ENCODE measurements at regions not wholly inside any gene's neighbourhood (a gene's known extent, or its start where the extent isn't known, plus 50 kb on each side); places are given as distances from the start of the nearest gene placed in this dataset.

DNA sequence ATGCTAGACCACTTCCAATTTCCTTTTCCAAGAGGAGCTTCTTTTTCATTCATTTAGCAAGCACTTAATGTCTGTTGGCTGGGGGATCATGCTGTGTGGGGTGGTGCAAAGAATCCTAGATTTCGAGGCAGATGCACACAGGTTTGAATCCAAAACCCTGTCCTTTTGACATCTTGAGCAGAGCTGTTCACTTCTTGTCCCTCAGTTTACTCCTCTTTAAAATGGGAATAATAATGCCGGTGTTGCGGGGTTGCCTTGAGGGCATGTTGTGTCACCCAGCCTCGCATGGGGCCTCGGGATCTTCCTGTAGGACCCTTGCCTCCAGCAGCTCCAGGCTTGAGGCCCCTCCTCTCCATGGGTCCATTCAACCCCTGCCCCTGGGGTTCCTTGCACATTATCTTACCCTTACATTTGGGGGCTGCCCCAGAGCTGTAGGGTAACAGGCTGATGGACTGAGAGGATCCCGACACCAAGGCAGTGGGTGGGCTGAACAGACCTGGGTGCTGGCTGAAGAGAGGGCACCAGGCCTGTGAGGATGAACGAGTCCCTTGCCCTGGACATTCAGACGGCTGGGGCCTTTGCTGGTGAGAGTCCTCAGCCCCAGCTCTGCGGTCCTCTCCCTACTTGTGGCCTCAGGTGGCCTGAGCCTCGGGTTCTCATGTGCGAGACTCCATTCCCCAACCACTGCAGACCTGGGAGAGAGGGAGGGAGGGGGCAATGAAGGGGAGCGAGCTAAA, 145.8 kb downstream of the BARX1 start:
- Histone ChIP-seq H3K4me3 (replicated peaks; ENCODE audit: low read depth, low read length) (no peak overlapping the region), H3K27me3 (replicated peaks; ENCODE audit: control insufficient read depth, insufficient read depth, low read length) (no peaks in the 10 kb centered on the region; the same call in 1 of the 2 replicates), H3K36me3 (ENCODE audit: control insufficient read depth, insufficient read depth, low read length) (no peaks in the 10 kb centered on the region)
- no peak for DNase-seq (ENCODE audit: extremely low read depth, insufficient read length)
- TF ChIP-seq, protein P1, sequence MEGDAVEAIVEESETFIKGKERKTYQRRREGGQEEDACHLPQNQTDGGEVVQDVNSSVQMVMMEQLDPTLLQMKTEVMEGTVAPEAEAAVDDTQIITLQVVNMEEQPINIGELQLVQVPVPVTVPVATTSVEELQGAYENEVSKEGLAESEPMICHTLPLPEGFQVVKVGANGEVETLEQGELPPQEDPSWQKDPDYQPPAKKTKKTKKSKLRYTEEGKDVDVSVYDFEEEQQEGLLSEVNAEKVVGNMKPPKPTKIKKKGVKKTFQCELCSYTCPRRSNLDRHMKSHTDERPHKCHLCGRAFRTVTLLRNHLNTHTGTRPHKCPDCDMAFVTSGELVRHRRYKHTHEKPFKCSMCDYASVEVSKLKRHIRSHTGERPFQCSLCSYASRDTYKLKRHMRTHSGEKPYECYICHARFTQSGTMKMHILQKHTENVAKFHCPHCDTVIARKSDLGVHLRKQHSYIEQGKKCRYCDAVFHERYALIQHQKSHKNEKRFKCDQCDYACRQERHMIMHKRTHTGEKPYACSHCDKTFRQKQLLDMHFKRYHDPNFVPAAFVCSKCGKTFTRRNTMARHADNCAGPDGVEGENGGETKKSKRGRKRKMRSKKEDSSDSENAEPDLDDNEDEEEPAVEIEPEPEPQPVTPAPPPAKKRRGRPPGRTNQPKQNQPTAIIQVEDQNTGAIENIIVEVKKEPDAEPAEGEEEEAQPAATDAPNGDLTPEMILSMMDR (IDR thresholded peaks at IDR 0.05; ENCODE audit: insufficient read depth, low read length, poor library complexity, severe bottlenecking): no peak

DNA sequence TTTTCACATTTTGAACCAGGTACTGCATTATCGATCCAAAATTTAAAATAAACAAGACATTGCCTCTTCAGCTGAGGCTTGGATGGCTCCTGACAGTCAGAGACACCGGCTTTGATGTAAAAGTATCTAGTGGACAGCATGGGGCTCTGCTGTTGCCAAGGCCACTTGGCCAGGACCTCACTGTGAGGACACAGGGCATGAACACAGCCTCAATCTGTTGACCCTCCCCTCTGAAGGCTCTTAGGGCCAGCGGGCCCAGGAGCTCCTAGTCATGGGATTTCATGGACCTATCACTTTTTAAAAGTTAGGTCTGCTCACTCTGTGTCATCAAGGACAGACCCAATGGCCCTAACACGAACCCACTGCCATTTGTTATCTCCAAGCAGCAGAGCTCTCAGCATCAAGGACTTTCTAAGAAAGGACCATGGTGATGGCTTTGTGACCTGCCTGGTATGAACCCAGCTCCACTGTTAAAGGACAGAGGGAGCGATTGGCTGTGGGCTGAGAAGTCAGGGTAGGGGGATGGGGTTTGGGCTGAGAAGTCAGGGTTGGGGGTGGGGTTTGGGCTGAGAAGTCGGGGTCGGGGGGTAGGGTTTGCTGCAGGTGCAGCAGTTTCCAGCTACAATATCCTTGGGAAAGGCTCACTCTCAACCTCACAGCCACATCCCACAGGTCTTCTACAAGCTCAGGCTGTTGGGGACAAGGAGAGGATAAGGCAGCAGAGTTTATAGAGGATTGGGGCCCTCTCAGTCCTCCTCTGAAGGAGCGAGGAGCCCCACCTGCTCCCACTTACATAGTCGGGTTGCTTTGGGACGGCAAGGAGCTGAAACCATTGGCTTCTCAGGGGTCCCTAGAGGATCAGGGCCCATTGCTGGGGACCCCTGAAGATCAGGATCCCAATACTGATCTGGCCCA, 146.8 kb downstream of the BARX1 start:
- DNase-seq (ENCODE audit: extremely low read depth, insufficient read length): no peak
- TF ChIP-seq, protein P1 (IDR thresholded peaks at IDR 0.05; ENCODE audit: insufficient read depth, low read length, poor library complexity, severe bottlenecking): no peak
- Histone ChIP-seq H3K36me3 (ENCODE audit: control insufficient read depth, insufficient read depth, low read length) (no peaks in the 10 kb centered on the region), H3K27me3 (replicated peaks; ENCODE audit: control insufficient read depth, insufficient read depth, low read length) (no peaks in the 10 kb centered on the region), H3K4me3 (replicated peaks; ENCODE audit: low read depth, low read length) (no peak overlapping the region)

DNA sequence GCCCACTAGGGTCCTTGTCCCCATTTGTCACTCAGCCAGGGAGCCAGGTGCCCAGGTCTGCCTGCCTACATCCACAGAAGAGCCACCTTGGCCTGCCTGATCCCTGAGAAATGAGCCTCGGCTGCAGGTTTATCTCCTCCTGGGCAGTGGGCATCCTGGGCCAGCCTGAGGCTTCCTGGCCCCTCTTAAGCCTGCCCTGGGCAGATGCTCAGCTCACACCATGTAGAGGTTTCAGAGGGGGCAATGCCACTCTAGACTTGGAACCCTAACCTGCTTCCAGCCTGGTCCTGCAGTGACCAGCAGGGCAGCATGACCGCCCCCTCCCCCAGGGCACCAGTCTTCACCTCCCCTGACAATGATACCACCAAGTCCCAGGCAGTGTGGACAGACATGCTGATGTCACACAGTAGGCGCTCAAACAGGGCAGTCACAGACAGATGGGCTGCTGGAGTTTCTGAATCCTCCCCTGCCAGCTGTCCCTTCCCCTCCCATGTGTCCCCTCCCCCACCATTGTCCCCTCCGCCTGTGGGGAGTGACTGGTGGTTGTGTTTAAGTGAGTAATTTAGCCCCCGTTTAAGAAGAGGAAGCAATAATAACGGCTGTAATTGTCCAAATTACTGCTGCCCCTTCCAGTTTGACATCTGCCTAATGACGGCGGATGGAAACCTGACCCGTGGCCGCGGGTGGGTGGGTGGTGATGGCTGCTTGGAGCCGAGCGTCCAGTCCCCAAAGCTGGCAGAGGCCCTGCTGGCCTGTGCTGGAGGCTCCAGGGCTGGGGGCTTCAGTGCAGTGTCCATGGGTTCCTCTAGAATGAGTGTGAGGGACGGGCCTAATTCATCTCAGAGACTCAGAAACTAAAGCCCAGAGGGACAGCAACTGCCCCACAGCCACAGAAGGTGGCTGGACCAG, 147.7 kb downstream of the BARX1 start:
- Histone ChIP-seq H3K4me3 (replicated peaks; ENCODE audit: low read depth, low read length) (no peak overlapping the region), H3K36me3 (ENCODE audit: control insufficient read depth, insufficient read depth, low read length) (no peaks in the 10 kb centered on the region), H3K27me3 (replicated peaks; ENCODE audit: control insufficient read depth, insufficient read depth, low read length) (no peaks in the 10 kb centered on the region)
- TF ChIP-seq, protein P1 (IDR thresholded peaks at IDR 0.05; ENCODE audit: insufficient read depth, low read length, poor library complexity, severe bottlenecking): no peak
- DNase-seq (ENCODE audit: extremely low read depth, insufficient read length): no peak

DNA sequence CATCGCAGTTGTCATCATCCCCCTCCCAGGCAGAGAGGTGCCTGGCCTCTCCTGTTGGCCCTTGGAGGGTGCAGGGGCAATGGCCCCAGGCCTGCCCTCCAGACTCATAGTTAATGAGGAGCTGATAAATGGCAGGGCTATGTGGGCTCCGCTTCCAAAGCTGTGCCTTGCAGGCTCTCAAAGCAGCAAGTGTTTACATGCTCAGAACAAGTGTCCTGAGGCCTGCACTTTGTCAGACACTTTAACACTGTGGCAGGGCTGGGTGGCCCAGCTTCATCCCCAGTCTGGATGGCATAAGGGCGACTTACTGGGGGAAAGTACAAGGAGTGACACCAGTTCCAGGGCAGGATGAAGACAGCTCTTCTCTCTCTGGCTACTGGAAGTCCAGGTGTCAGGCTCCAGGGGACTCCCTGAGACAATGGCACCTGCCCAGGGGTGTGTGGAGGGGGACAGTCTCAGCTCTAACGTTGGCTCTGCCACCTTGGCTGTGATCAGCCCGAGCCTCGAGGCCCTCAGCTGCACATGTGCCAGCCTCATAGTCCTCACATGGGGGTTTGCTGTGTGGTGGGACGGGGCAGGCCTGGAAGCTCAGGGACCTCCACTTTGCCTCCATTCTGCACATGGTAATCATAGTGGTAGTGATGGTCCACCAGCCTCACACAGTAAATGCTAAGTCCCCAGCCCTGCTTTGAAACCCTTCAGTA, 153.4 kb downstream of the BARX1 start:
- TF ChIP-seq, protein P1 (IDR thresholded peaks at IDR 0.05; ENCODE audit: insufficient read depth, low read length, poor library complexity, severe bottlenecking): no peak
- no peaks in the 10 kb centered on the region for H3K27me3 ChIP-seq (replicated peaks; ENCODE audit: control insufficient read depth, insufficient read depth, low read length)
- no peaks in the 10 kb centered on the region for H3K36me3 ChIP-seq (ENCODE audit: control insufficient read depth, insufficient read depth, low read length)
- DNase-seq (ENCODE audit: extremely low read depth, insufficient read length): no peak
- H3K4me3 ChIP-seq (replicated peaks; ENCODE audit: low read depth, low read length): no peak overlapping the region

DNA sequence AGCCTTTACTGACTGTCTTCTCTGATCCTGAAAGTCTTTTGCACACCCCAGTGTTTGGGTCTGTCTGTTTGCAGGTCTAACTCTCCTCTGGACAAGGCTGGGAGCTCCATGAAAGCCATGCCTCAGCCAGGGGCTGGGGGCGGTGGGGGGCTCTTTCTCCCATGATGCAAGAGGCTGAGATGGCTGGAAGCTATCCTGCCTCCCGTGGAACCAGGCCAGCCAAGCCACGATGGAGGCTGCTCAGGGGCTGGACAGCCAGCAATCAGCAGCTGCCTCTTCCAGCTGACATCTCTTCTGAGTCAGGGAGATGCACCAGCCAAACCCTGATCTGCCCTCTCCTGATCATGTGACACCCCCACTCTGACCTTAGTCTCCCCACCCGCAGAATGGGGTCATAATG, 154.0 kb downstream of the BARX1 start:
- TF ChIP-seq, protein P1 (IDR thresholded peaks at IDR 0.05; ENCODE audit: insufficient read depth, low read length, poor library complexity, severe bottlenecking): no peak
- H3K4me3 ChIP-seq (replicated peaks; ENCODE audit: low read depth, low read length): no peak overlapping the region
- no peak for DNase-seq (ENCODE audit: extremely low read depth, insufficient read length)

More for the DNA sequence above, 154.0 kb downstream of the BARX1 start:
- H3K36me3 ChIP-seq (ENCODE audit: control insufficient read depth, insufficient read depth, low read length): no peaks in the 10 kb centered on the region
- no peaks in the 10 kb centered on the region for H3K27me3 ChIP-seq (replicated peaks; ENCODE audit: control insufficient read depth, insufficient read depth, low read length)
